Putamen (tissue), 1 donor: ENCODE measurements at regions not wholly inside any gene's neighbourhood (a gene's known extent, or its start where the extent isn't known, plus 50 kb on each side); places are given as distances from the start of the nearest gene placed in this dataset.
"Not testable (repeated sequence)": the region's sequence is repeated elsewhere in the genome, so short reads cannot be mapped to it uniquely, and the experiment has no call there.

Source experiments
- DNase-seq: peaks from one replicate; pipeline ENCODE4 v3.0.0-alpha.2; 2016; ENCODE audit warnings: low spot score

- DNase-seq, result no peak
Measured at GRCh38 chr10:23870651-23871610, 338.0 kb upstream of the KIAA1217 start.

GRCh38 chr10:23872290-23872689 is 336.6 kb upstream of the KIAA1217 start:
- no peak for DNase-seq

- DNase-seq, result no peak
Measured at GRCh38 chr10:23877791-23878320, 331.1 kb upstream of the KIAA1217 start.

- DNase-seq, result no peak
Measured at GRCh38 chr10:23884670-23885069, 324.3 kb upstream of the KIAA1217 start.

GRCh38 chr10:23885853-23886252 is 323.1 kb upstream of the KIAA1217 start:
- DNase-seq, result no peak

- no peak for DNase-seq
Measured at GRCh38 chr10:23886355-23886754, 322.6 kb upstream of the KIAA1217 start.

GRCh38 chr10:23891301-23891700 is 317.6 kb upstream of the KIAA1217 start:
- DNase-seq, result no peak

- DNase-seq, result no peak
Measured at GRCh38 chr10:23892296-23892695, 316.6 kb upstream of the KIAA1217 start.

GRCh38 chr10:23897267-23897666 is 311.7 kb upstream of the KIAA1217 start:
- no peak for DNase-seq

- no peak for DNase-seq
Measured at GRCh38 chr10:23897861-23898260, 311.1 kb upstream of the KIAA1217 start.

GRCh38 chr10:23899166-23899565 is 309.8 kb upstream of the KIAA1217 start:
- DNase-seq, result no peak

GRCh38 chr10:23910291-23910690 is 298.6 kb upstream of the KIAA1217 start:
- no peak for DNase-seq

GRCh38 chr10:23912884-23913404 is 296.0 kb upstream of the KIAA1217 start:
- no peak for DNase-seq

- no peak for DNase-seq
Measured at GRCh38 chr10:23914641-23915040, 294.3 kb upstream of the KIAA1217 start.

- DNase-seq, result no peak
Measured at GRCh38 chr10:23917251-23917840, 291.6 kb upstream of the KIAA1217 start.

- no peak for DNase-seq
Measured at GRCh38 chr10:23918090-23918723, 290.7 kb upstream of the KIAA1217 start.

GRCh38 chr10:23918839-23919238 is 290.1 kb upstream of the KIAA1217 start:
- no peak for DNase-seq

- DNase-seq, result no peak
Measured at GRCh38 chr10:23927576-23928325, 281.2 kb upstream of the KIAA1217 start.

- DNase-seq, result not testable (repeated sequence)
Measured at GRCh38 chr10:23934023-23934422, 274.9 kb upstream of the KIAA1217 start.

GRCh38 chr10:23945845-23946244 is 263.1 kb upstream of the KIAA1217 start:
- no peak for DNase-seq

GRCh38 chr10:23951841-23952240 is 257.1 kb upstream of the KIAA1217 start:
- no peak for DNase-seq
